Hepatocyte (in vitro differentiated cells): ENCODE measurements at regions not wholly inside any gene's neighbourhood (a gene's known extent, or its start where the extent isn't known, plus 50 kb on each side); places are given as distances from the start of the nearest gene placed in this dataset.

Experiments used
- DNase-seq: peaks from one replicate; pipeline ENCODE4 v3.0.0-alpha.2; 2016; ENCODE audit warnings: low spot score
- H2AFZ ChIP-seq: fragments of 200-600 bp; sonication (generic); 2 replicates; pipeline ENCODE4 v1.6.0; 2016; ENCODE audit warnings: antibody characterized with exemption, mild to moderate bottlenecking
- H3K27ac ChIP-seq: fragments of 200-600 bp; sonication (generic); 2 replicates; pipeline ENCODE4 v1.5.1; 2016; ENCODE audit warnings: mild to moderate bottlenecking
- H3K27me3 ChIP-seq: fragments of 200-600 bp; sonication (generic); 2 replicates; pipeline ENCODE4 v1.6.1; 2016
- H3K36me3 ChIP-seq: fragments of 200-600 bp; sonication (generic); replicated peaks from 2 replicates; pipeline ENCODE4 v1.5.1; 2016; ENCODE audit warnings: low read depth; ENCODE audit not compliant: insufficient read depth
- H3K4me1 ChIP-seq: fragments of 200-600 bp; sonication (generic); 2 replicates; pipeline ENCODE4 v1.5.1; 2016; ENCODE audit warnings: mild to moderate bottlenecking, moderate library complexity; ENCODE audit not compliant: insufficient read depth
- H3K4me2 ChIP-seq: fragments of 200-600 bp; sonication (generic); 2 replicates; pipeline ENCODE4 v1.6.0; 2016
- H3K4me3 ChIP-seq: fragments of 200-600 bp; sonication (generic); 2 replicates; pipeline ENCODE4 v1.5.1; 2016; ENCODE audit warnings: mild to moderate bottlenecking
- H3K79me2 ChIP-seq: fragments of 200-600 bp; sonication (generic); 2 replicates; pipeline ENCODE4 v1.6.0; 2017; ENCODE audit warnings: mild to moderate bottlenecking
- H3K9me2 ChIP-seq: fragments of 200-600 bp; sonication (generic); replicated peaks from 2 replicates; pipeline ENCODE4 v1.6.0; 2017; ENCODE audit warnings: mild to moderate bottlenecking; ENCODE audit not compliant: insufficient read depth
- H3K9me3 ChIP-seq: fragments of 200-600 bp; sonication (generic); 2 replicates; pipeline ENCODE4 v1.5.1; 2016; ENCODE audit warnings: low read depth, mild to moderate bottlenecking
- H4K20me1 ChIP-seq: fragments of 200-600 bp; sonication (generic); 2 replicates; pipeline ENCODE4 v1.6.0; 2016; ENCODE audit warnings: mild to moderate bottlenecking; ENCODE audit not compliant: insufficient read depth, poor library complexity, severe bottlenecking
- EZH2 ChIP-seq: fragments of 200-600 bp; sonication (generic); IDR thresholded peaks from 2 replicates; pipeline ENCODE4 v1.6.1; 2016; ENCODE audit warnings: antibody characterized with exemption, mild to moderate bottlenecking, borderline replicate concordance
- EZH2phosphoT487 ChIP-seq: fragments of 200-600 bp; sonication (generic); IDR thresholded peaks from one replicate; pipeline ENCODE4 v1.6.1; 2018; ENCODE audit warnings: antibody characterized with exemption, mild to moderate bottlenecking, low read depth, moderate library complexity; ENCODE audit not compliant: unreplicated experiment, severe bottlenecking
- WGBS: methylation state at CpG from one replicate; pipeline ENCODE4 v1.1.6; 2016; ENCODE audit warnings: low lambda C conversion rate; ENCODE audit errors: missing lambda C conversion rate; 5-methylcytosine and 5-hydroxymethylcytosine counted together
- TF ChIP-seq, protein P1 (sequence below): fragments of 200-600 bp; sonication (generic); IDR thresholded peaks from 2 replicates; pipeline ENCODE4 v1.5.1; 2016; ENCODE audit warnings: antibody characterized with exemption, mild to moderate bottlenecking; ENCODE audit not compliant: poor library complexity

- Histone ChIP-seq H3K4me3 (no peak overlapping the region), H3K36me3 (no peaks in the 10 kb centered on the region), H3K4me2 (no peak overlapping the region), H4K20me1 (no peaks in the 10 kb centered on the region), H2AFZ (no peak overlapping the region), H3K27ac (no peak overlapping the region), H3K9me2 (no peaks in the 10 kb centered on the region), H3K27me3 (no peaks in the 10 kb centered on the region), H3K9me3 (no peaks in the 10 kb centered on the region), H3K4me1 (no peaks in the 10 kb centered on the region), H3K79me2 (no peaks in the 10 kb centered on the region)
- whole genome bisulfite sequencing: 34% methylated on average over 2 of the region's 2 CpGs
- no peak for DNase-seq
- TF ChIP-seq EZH2phosphoT487 (no peak), EZH2 (no peak)
- TF ChIP-seq, protein P1, sequence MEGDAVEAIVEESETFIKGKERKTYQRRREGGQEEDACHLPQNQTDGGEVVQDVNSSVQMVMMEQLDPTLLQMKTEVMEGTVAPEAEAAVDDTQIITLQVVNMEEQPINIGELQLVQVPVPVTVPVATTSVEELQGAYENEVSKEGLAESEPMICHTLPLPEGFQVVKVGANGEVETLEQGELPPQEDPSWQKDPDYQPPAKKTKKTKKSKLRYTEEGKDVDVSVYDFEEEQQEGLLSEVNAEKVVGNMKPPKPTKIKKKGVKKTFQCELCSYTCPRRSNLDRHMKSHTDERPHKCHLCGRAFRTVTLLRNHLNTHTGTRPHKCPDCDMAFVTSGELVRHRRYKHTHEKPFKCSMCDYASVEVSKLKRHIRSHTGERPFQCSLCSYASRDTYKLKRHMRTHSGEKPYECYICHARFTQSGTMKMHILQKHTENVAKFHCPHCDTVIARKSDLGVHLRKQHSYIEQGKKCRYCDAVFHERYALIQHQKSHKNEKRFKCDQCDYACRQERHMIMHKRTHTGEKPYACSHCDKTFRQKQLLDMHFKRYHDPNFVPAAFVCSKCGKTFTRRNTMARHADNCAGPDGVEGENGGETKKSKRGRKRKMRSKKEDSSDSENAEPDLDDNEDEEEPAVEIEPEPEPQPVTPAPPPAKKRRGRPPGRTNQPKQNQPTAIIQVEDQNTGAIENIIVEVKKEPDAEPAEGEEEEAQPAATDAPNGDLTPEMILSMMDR: no peak
Observed at GRCh38 chr4:18645351-18645750, 623.8 kb upstream of the LCORL start.

DNA sequence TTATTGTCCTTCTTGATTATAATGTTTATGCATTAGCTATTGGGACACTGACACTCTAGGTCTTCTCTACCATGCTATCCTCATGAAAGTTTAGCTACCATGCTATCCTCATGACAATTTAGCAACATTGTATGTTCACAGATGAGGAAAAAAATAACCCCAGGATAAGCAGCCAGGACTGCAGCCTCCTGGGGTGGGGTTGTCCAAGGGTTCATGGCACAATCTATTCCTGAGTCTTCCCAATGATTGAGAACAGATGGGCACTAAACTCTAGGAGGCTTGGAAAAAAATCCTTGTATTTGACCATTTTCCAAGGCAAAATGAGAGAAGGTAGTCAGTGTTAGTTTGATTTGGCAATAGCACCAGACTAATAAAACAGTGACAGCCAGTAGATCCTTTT, 619.8 kb upstream of the LCORL start:
- Histone ChIP-seq H3K79me2 (no peaks in the 10 kb centered on the region), H3K4me2 (no peak overlapping the region), H3K4me3 (no peak overlapping the region), H3K27me3 (no peaks in the 10 kb centered on the region), H3K4me1 (no peaks in the 10 kb centered on the region), H3K36me3 (no peaks in the 10 kb centered on the region), H3K27ac (no peak overlapping the region), H3K9me3 (no peaks in the 10 kb centered on the region), H2AFZ (no peak overlapping the region), H4K20me1 (no peaks in the 10 kb centered on the region), H3K9me2 (no peaks in the 10 kb centered on the region)
- TF ChIP-seq EZH2 (no peak), EZH2phosphoT487 (no peak)
- TF ChIP-seq, protein P1: no peak
- no peak for DNase-seq

DNA sequence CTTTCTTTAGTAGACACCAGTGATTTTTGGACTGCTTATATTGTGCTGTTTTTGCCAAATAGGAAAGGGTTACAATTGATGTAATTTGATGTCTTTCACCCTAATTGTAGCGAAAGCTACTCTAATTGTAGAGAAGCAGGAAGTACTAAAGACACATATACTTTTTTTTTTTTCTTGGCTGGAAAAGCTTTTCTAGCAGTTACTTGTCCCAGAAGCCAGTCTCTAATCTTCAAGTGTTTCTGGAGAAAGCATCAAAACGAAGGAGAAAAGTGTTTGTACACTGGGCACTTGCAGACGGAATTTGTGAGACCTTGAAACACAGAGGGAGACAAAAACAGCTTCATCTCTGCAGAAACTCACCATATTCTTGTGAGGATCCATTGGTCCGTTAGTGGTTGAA, 616.5 kb upstream of the LCORL start:
- H3K9me3 ChIP-seq: no peaks in the 10 kb centered on the region
- H3K4me1 ChIP-seq: no peaks in the 10 kb centered on the region
- TF ChIP-seq, protein P1: no peak
- no peak for TF ChIP-seq EZH2phosphoT487
- no peak for TF ChIP-seq EZH2
- no peak overlapping the region for H2AFZ ChIP-seq
- no peaks in the 10 kb centered on the region for H4K20me1 ChIP-seq
- no peaks in the 10 kb centered on the region for H3K36me3 ChIP-seq
- no peaks in the 10 kb centered on the region for H3K9me2 ChIP-seq
- no peak overlapping the region for H3K4me3 ChIP-seq
- H3K27me3 ChIP-seq: no peaks in the 10 kb centered on the region
- DNase-seq: no peak
- H3K27ac ChIP-seq: no peak overlapping the region
- no peaks in the 10 kb centered on the region for H3K79me2 ChIP-seq
- no peak overlapping the region for H3K4me2 ChIP-seq
- WGBS: 77% methylated on average over 4 of the region's 4 CpGs

- Histone ChIP-seq H2AFZ (no peak overlapping the region), H3K4me1 (no peaks in the 10 kb centered on the region), H3K27me3 (no peaks in the 10 kb centered on the region), H3K9me3 (no peaks in the 10 kb centered on the region), H3K4me3 (no peak overlapping the region), H3K36me3 (no peaks in the 10 kb centered on the region), H4K20me1 (no peaks in the 10 kb centered on the region), H3K27ac (no peak overlapping the region), H3K9me2 (no peaks in the 10 kb centered on the region), H3K79me2 (no peaks in the 10 kb centered on the region), H3K4me2 (no peak overlapping the region)
- TF ChIP-seq EZH2phosphoT487: no peak
- TF ChIP-seq EZH2: no peak
- TF ChIP-seq, protein P1: no peak
- DNase-seq: no peak
- 83% methylated on average over 10 of the region's 10 CpGs for WGBS
Observed at GRCh38 chr4:18636001-18636585, 614.5 kb upstream of the LCORL start.
